Muscle layer of duodenum (tissue), 2 donors: ENCODE measurements at regions not wholly inside any gene's neighbourhood (a gene's known extent, or its start where the extent isn't known, plus 50 kb on each side); places are given as distances from the start of the nearest gene placed in this dataset.

Experiments used
- H3K27ac ChIP-seq: one replicate; pipeline ENCODE4 v1.7.0; 2013; ENCODE audit warnings: mild to moderate bottlenecking, low read length
- H3K27me3 ChIP-seq: one replicate; pipeline ENCODE4 v1.7.0; 2013; ENCODE audit warnings: low read depth, mild to moderate bottlenecking, control low read depth, low read length
- H3K36me3 ChIP-seq, 2 donors: one replicate each; pipeline ENCODE4 v1.7.0; 2013; ENCODE audit warnings: low read length in 2 of 2, control low read depth in 1 of 2, mild to moderate bottlenecking in 1 of 2; ENCODE audit not compliant: insufficient read depth in 2 of 2, control insufficient read depth in 1 of 2
- H3K4me1 ChIP-seq, 2 donors: one replicate each; pipeline ENCODE4 v1.7.0; 2013; ENCODE audit warnings: low read length in 2 of 2, mild to moderate bottlenecking in 2 of 2, control low read depth in 1 of 2, moderate library complexity in 1 of 2; ENCODE audit not compliant: insufficient read depth in 2 of 2, control insufficient read depth in 1 of 2
- H3K4me3 ChIP-seq, 2 donors: one replicate each; pipeline ENCODE4 v1.7.0; 2013; ENCODE audit warnings: low read length in 2 of 2, low read depth in 1 of 2, mild to moderate bottlenecking in 1 of 2
- H3K9me3 ChIP-seq, 2 donors: one replicate each; pipeline ENCODE4 v1.7.0; 2013; ENCODE audit warnings: low read length in 2 of 2, control low read depth in 1 of 2, mild to moderate bottlenecking in 1 of 2; ENCODE audit not compliant: control insufficient read depth in 1 of 2
- donor health status: healthy.

DNA sequence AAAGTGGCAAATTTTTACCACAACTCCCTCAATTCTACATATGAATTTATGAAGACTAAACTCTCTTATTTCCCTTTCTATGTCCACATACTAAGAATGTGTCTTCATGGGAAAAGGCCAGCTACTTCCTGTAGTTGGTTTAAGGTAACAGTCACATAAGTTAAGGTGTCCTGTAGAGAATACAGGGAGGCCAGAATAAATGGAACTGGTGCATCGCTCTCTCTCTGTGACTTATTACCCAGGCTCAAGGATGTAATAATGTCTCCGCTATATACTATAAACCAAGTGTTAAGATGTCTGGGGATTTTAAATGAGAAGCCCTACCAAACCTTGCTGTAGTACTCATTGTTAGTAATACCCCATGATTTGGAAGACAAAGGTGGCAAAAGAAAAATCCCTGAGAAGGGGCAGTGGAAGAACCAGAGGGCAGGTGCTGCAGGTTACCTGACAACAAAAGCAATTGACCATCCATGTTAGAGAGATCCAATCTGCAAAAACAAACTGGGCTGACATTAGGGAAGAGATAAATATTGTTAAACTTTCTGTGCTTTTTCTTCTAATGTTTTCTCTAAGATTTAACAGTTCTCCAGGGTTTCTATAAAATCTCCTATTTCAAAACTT, 372.8 kb downstream of the TMX3 start:
- Histone ChIP-seq H3K27ac (no peak overlapping the region), H3K27me3 (no peaks in the 10 kb centered on the region), H3K9me3 (no peaks in the 10 kb centered on the region), H3K4me3 (no peak overlapping the region), H3K4me1 (no peaks in the 10 kb centered on the region), H3K36me3 (no peaks in the 10 kb centered on the region)

DNA sequence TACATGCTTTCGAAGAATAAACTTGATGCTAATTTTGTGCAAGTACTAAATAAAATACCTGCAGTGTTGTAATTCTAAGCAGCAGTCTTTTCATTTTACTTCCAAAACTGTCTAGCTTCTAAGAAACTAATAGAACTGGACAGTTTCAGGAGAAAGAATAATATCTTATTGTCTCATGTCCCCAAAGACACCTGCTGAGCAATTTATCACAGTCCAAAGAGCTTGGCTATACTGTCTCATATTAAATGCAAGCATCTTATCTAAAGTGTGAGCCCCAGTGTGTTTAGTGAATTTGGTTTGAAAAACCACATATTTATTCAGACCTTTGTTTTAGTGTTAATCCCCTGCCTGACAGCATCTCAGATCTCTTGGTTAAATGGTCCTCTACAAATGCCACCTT, 374.3 kb downstream of the TMX3 start:
- H3K36me3 ChIP-seq, result no peaks in the 10 kb centered on the region
- H3K9me3 ChIP-seq, result no peaks in the 10 kb centered on the region
- H3K27me3 ChIP-seq, result no peaks in the 10 kb centered on the region
- H3K27ac ChIP-seq, result no peak overlapping the region
- no peak overlapping the region for H3K4me3 ChIP-seq
- no peaks in the 10 kb centered on the region for H3K4me1 ChIP-seq

- H3K9me3 ChIP-seq, result no peaks in the 10 kb centered on the region
- H3K27me3 ChIP-seq, result no peaks in the 10 kb centered on the region
- no peak overlapping the region for H3K4me3 ChIP-seq
- no peaks in the 10 kb centered on the region for H3K36me3 ChIP-seq
- H3K27ac ChIP-seq, result no peak overlapping the region
- no peaks in the 10 kb centered on the region for H3K4me1 ChIP-seq
These were observed 384.2 kb downstream of the TMX3 start for GRCh38 chr18:68330658-68331057.

- Histone ChIP-seq H3K27me3 (no peaks in the 10 kb centered on the region), H3K27ac (no peak overlapping the region), H3K36me3 (no peaks in the 10 kb centered on the region), H3K4me3 (no peak overlapping the region), H3K9me3 (no peaks in the 10 kb centered on the region), H3K4me1 (no peaks in the 10 kb centered on the region)
These were observed 391.0 kb downstream of the TMX3 start for GRCh38 chr18:68323921-68324320.

- no peaks in the 10 kb centered on the region for H3K9me3 ChIP-seq
- no peaks in the 10 kb centered on the region for H3K27me3 ChIP-seq
- peak overlapping the region; percentile 35 to 41 for H3K4me3 ChIP-seq
- no peaks in the 10 kb centered on the region for H3K36me3 ChIP-seq
- H3K27ac ChIP-seq, result no peak overlapping the region
- no peaks in the 10 kb centered on the region for H3K4me1 ChIP-seq
These were observed 398.3 kb downstream of the TMX3 start for GRCh38 chr18:68316636-68317035.

GRCh38 chr18:68314403-68314802, 400.5 kb downstream of the TMX3 start:
- no peak overlapping the region for H3K4me3 ChIP-seq
- H3K36me3 ChIP-seq, result no peaks in the 10 kb centered on the region
- no peaks in the 10 kb centered on the region for H3K9me3 ChIP-seq
- H3K27me3 ChIP-seq, result no peaks in the 10 kb centered on the region
- no peak overlapping the region for H3K27ac ChIP-seq
- H3K4me1 ChIP-seq, result no peaks in the 10 kb centered on the region

DNA sequence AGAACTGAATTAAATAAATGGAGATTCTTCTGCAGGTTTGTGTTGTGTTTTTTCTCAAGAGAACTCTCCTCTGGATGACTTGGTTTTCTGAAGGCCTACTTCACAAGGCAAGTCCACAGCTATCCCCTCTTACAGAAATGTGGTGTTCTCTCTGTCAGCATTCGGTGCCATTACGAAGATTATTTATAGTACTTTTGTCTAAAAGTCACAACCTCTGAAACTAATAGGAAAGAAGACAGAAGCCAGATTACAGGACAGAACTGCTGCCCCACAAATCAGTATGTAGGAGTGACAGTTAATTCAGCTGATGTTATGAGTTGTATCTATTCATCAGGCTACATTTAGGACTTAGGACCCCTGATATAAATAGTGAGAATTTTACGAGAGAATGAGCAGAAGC, 413.5 kb downstream of the TMX3 start:
- Histone ChIP-seq H3K27me3 (no peaks in the 10 kb centered on the region), H3K9me3 (no peaks in the 10 kb centered on the region), H3K4me1 (no peaks in the 10 kb centered on the region)

GRCh38 chr18:68299906-68300305, 415.0 kb downstream of the TMX3 start:
- no peaks in the 10 kb centered on the region for H3K9me3 ChIP-seq

More for the DNA sequence above, 413.5 kb downstream of the TMX3 start:
- Histone ChIP-seq H3K27ac (no peak overlapping the region), H3K36me3 (no peaks in the 10 kb centered on the region), H3K4me3 (no peak overlapping the region)

DNA sequence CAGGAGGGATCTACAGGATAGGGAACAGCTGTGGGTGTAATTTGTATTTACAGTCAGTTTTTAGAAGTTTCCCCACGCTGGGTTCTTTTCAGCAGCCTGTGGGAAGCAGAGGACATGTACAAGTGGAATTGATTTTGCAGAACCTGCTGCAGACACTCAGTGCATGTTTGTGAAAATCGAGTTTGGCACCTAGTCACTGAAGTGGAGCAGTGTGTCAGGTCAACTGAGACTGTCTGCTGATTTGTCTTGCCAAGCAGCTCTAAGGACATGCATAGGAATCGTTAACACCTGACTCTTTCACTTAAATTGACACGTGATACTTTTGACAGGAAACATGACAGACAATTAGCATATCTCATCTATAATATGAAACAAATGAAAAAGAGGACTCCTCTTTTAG, 416.6 kb downstream of the TMX3 start:
- H3K9me3 ChIP-seq, result peaks cover 0 to under 1% of the 10 kb centered on the region in 2 donors
- no peaks in the 10 kb centered on the region for H3K4me1 ChIP-seq
- H3K36me3 ChIP-seq, result no peaks in the 10 kb centered on the region
- no peaks in the 10 kb centered on the region for H3K27me3 ChIP-seq
- no peak overlapping the region for H3K27ac ChIP-seq
- H3K4me3 ChIP-seq, result no peak overlapping the region

More at GRCh38 chr18:68299906-68300305, 415.0 kb downstream of the TMX3 start:
- H3K36me3 ChIP-seq, result no peaks in the 10 kb centered on the region
- no peaks in the 10 kb centered on the region for H3K4me1 ChIP-seq
- no peaks in the 10 kb centered on the region for H3K27me3 ChIP-seq
- no peak overlapping the region for H3K27ac ChIP-seq
- no peak overlapping the region for H3K4me3 ChIP-seq

GRCh38 chr18:68288408-68288807, 426.5 kb downstream of the TMX3 start:
- Histone ChIP-seq H3K9me3 (peaks cover 0 to 8% of the 10 kb centered on the region in 2 donors), H3K27me3 (no peaks in the 10 kb centered on the region), H3K36me3 (no peaks in the 10 kb centered on the region), H3K4me3 (no peak overlapping the region), H3K27ac (no peak overlapping the region), H3K4me1 (no peaks in the 10 kb centered on the region)

GRCh38 chr18:68284236-68284780, 430.6 kb downstream of the TMX3 start:
- Histone ChIP-seq H3K9me3 (no peaks in the 10 kb centered on the region), H3K27me3 (no peaks in the 10 kb centered on the region), H3K27ac (no peak overlapping the region), H3K4me1 (no peaks in the 10 kb centered on the region), H3K4me3 (no peak overlapping the region), H3K36me3 (no peaks in the 10 kb centered on the region)

DNA sequence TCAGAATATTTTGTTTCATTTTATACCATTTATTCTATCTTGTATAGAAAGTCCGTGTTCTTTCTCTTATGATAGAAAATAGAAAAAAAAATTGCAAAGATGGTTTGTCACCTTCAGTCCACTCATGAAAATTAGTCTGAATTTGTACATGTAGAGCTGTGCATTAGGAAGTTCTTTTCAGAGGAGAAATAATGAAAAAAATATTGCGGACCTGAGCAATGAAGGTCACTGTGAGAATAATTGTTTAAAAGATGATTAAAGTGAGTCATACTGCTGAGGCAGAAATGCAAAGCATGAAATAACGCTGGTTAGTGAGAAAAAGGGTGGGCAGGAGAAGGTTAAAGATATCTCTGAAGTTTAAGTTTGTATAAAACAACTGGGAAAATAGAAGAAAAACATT, 431.1 kb downstream of the TMX3 start:
- Histone ChIP-seq H3K36me3 (no peaks in the 10 kb centered on the region), H3K9me3 (no peaks in the 10 kb centered on the region), H3K4me1 (no peaks in the 10 kb centered on the region), H3K4me3 (no peak overlapping the region), H3K27ac (no peak overlapping the region), H3K27me3 (no peaks in the 10 kb centered on the region)
